Panc1 (cell line): ENCODE measurements at regions not wholly inside any gene's neighbourhood (a gene's known extent, or its start where the extent isn't known, plus 50 kb on each side); places are given as distances from the start of the nearest gene placed in this dataset.

Experiments used
- POLR2AphosphoS5 ChIP-seq: IDR thresholded peaks from 2 replicates; pipeline ENCODE4 v1.6.1; 2012; ENCODE audit warnings: mild to moderate bottlenecking, low read depth, low read length, moderate library complexity
- SIN3A ChIP-seq: IDR thresholded peaks from 2 replicates; pipeline ENCODE4 v1.6.1; 2012; ENCODE audit warnings: low read depth, mild to moderate bottlenecking, low read length, moderate library complexity, borderline replicate concordance; ENCODE audit not compliant: insufficient read depth
- TF ChIP-seq, protein P1 (sequence below): fragments of 450-650 bp; IDR thresholded peaks from 2 replicates; pipeline ENCODE4 v1.5.1; 2017; ENCODE audit warnings: mild to moderate bottlenecking

- TF ChIP-seq, protein P1, sequence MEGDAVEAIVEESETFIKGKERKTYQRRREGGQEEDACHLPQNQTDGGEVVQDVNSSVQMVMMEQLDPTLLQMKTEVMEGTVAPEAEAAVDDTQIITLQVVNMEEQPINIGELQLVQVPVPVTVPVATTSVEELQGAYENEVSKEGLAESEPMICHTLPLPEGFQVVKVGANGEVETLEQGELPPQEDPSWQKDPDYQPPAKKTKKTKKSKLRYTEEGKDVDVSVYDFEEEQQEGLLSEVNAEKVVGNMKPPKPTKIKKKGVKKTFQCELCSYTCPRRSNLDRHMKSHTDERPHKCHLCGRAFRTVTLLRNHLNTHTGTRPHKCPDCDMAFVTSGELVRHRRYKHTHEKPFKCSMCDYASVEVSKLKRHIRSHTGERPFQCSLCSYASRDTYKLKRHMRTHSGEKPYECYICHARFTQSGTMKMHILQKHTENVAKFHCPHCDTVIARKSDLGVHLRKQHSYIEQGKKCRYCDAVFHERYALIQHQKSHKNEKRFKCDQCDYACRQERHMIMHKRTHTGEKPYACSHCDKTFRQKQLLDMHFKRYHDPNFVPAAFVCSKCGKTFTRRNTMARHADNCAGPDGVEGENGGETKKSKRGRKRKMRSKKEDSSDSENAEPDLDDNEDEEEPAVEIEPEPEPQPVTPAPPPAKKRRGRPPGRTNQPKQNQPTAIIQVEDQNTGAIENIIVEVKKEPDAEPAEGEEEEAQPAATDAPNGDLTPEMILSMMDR, result no peak
- TF ChIP-seq POLR2AphosphoS5 (no peak), SIN3A (no peak)
Measured at GRCh38 chr3:176740906-176741663, 456.2 kb downstream of the TBL1XR1 start.
